ENCODE measurements at regions not wholly inside any gene's neighbourhood (a gene's known extent, or its start where the extent isn't known, plus 50 kb on each side); places are given as distances from the start of the nearest gene placed in this dataset.
"Not testable (repeated sequence)": the region's sequence is repeated elsewhere in the genome, so short reads cannot be mapped to it uniquely, and the experiment has no call there.

- no peak for DNase-seq
Measured at GRCh38 chr2:8426550-8426949, 255.3 kb upstream of the ID2 start.

DNA sequence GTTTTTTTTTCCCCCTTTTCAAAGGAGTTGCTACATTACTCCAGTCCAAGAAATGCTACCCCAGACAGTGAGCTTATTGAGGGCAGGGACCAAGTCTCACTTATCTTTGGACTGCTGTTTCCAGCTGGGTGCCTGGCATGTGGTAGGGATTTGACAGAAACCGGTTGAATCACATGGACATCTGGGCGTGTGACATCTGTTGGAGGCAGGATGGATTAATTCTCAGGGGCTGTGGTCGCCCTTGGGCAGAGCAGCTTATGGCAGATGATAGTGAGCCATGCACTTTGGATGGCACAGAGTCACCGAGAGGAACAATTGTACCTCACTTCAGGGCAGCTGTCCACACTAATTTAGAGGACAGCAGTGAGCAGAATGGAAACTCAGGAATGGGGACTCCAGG is 254.6 kb upstream of the ID2 start:
- no peak for DNase-seq

GRCh38 chr2:8430628-8431027 is 251.2 kb upstream of the ID2 start:
- DNase-seq, result no peak

- no peak for DNase-seq
Measured at GRCh38 chr2:8431446-8432125, 250.3 kb upstream of the ID2 start.

DNA sequence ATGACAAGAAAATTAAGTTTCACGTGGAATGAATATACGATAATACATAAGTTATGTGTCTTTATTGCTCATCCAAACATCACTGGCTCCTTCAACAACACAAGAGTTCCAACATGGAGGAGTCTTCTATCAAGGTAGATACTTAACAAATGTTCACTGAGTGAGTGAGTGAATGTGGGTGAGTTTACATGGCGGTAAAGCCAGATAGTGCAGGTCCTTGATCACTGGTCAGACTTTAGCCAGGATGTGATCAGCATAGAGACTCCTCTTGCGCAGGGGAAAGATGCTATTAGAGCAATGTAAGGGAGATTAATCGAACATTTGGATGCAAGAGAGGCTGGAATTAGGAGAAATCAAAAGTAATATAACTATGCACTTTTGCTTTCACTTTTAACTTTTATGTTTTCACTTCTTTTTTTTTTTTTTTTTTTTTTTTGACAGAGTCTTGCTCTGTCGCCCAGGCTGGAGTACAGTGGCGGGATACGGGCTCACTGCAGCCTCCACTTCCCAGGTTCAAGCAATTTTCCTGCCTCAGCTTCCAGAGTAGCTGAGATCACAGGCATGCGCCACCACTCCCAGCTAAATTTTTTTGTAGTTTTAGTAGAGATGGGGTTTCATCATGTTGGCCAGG is 249.0 kb upstream of the ID2 start:
- no peak for DNase-seq

GRCh38 chr2:8433390-8433789 is 248.5 kb upstream of the ID2 start:
- no peak for DNase-seq

DNA sequence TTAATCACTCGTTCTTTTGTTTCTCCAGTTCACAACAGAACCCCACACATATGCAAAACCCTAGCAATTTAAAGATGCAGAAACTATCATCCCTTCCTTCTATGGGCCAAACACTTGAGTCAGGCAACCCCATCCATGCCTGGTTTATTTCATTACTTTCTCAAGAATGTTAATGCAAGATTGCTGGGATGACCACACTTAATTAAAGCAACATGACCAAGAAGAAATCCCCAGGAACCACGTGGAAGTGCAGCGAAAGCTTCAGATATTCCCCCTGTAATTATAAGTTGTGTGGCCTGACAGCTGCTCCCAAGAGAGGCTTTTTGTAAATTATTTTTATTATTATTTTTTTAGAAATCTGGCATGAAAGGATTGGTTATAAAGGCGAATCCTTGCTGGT is 246.2 kb upstream of the ID2 start:
- no peak for DNase-seq

DNA sequence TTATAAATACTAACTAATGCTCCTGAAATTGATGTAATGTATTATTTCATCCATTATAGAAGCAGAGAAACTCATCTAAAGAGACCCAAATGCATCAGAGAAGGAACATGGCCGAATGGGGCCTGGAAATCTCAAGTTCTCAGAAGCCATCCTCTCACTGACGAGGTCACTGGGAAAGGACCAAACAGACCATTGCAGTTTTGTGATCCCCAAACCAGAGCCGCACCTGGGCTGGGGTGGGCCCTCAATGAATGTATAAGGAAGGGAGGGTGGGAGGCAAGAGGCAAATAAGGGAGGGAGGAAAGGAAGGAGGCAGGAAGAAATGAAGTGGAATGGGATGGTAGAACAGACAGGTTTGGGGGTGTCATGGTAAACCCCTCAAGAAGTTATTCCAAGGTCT is 245.3 kb upstream of the ID2 start:
- DNase-seq, result no peak

DNA sequence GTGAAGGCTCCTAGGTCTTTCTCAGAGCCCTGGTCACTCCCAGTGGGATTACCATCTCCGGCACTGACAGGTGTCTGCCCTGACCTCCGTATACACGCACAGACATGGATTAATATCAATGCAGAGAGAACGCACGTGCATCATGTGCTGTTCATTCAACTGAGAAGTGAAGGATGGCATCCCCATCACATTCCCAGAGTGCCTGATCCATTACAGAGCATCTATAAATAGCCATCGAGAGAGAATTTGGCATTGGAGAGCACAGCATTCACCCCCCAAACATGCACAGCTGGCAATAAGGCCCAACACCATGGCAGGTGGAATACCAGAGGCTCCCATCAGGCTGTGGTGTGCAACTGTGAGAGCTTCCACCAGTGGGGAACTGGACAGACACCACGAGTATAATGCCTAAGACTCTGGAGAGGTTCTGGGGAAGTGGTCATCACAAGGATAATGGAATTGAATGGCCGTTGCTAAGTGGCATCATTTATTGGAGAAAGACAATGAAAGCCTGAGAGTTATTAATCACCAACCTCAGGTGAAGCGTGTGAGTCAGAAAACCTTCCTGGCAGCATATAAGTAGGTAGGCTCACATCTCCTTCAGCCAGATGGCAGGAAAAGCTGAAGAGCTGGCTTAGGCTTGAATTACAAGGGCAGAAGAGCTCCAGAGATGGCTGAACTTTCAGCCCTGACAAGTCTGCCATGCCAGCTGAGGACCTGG is 244.5 kb upstream of the ID2 start:
- no peak for DNase-seq

- DNase-seq, result no peak
Measured at GRCh38 chr2:8437949-8438400, 243.9 kb upstream of the ID2 start.

- peak; percentile 25 to 34 for DNase-seq
Measured at GRCh38 chr2:8438476-8438875, 243.4 kb upstream of the ID2 start.

DNA sequence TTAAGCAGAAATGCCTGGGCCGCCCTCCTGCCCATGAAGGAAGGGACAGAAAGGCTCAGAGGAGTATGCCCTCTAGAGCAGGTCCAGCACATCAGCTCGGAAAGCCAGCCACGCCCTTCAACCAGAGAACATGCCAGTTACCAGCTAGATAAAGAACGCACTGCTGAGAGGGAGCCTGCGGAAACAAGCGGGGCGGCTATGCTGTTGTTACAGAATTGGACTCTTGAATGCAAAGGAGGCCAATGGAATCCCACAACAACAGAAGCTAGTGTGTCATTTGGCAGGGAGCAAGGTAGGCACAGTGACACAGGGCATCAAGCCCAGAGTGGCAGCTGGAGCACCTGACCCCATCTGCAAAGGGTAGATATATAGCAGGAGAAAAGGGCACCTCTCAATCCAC is 242.9 kb upstream of the ID2 start:
- no peak for DNase-seq

DNA sequence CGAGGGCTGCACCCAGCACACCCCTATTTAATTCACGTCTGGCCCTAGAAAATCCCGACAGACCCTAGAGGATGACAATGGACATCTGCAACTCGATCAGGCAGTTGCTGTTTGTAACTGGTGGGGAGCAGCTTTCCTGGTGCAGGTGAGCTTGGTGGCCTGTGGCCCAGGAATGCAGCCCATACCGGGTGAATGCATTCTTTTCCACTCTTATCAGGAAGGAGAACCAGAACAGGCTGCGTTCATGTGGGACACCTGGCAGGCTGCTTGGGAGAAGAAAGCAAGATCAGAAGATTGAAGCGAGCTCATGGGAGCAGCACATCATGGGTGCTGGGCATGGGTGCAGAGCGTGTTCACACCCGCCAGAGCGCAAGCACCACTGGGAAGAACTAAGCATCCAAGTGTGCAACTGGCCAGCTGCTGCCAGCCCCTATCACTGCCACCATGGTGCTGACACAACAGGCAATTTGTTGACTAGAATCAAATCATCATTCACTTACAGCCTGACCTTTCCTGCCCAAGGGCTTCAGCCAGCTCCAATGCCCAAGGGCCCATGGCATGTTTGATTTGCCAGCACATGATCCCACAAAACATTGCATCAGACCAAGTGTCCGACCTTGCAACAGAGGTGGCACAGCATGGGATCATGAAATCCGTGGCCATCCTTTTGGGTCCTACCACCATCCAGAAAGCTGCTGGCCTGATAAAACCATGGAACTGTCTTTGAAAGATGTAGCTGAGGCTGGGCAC is 241.7 kb upstream of the ID2 start:
- no peak for DNase-seq

GRCh38 chr2:8441371-8441770 is 240.5 kb upstream of the ID2 start:
- DNase-seq, result no peak

- DNase-seq, result peak; percentile 15 to 27
Measured at GRCh38 chr2:8441986-8442385, 239.9 kb upstream of the ID2 start.

DNA sequence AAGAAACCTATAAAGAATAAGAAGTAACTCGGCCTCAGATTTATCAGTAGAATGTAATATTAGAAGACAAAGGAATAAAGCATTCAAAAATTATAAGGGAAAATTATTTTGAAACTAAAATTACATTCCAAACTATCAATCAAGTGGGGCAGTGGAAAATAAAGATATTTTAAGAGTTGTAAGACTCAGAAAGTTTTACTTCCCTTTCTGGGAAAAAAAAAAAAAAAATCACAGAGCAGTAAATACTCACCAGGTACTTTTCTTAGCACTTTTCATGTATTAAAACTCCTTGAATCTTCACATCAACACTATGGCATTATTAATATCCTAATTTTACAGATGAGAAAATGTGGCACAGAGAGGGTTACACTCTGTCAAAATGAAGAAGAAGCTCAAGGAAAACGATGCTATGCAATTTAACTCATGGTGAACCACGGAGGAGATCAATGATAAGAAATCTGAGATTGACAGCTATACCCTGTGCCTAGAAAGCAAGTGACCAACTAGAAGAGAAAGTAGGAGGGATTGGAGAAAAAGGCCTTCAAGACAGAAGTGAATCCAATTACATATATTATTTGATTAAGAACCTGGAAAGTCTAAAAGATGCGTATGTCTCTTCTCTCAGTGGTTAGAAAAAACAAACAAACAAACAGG is 238.9 kb upstream of the ID2 start:
- no peak for DNase-seq

GRCh38 chr2:8445580-8445979 is 236.3 kb upstream of the ID2 start:
- DNase-seq, result no peak

GRCh38 chr2:8446751-8447150 is 235.1 kb upstream of the ID2 start:
- DNase-seq, result not testable (repeated sequence)

GRCh38 chr2:8447610-8448221 is 234.1 kb upstream of the ID2 start:
- no peak for DNase-seq

DNA sequence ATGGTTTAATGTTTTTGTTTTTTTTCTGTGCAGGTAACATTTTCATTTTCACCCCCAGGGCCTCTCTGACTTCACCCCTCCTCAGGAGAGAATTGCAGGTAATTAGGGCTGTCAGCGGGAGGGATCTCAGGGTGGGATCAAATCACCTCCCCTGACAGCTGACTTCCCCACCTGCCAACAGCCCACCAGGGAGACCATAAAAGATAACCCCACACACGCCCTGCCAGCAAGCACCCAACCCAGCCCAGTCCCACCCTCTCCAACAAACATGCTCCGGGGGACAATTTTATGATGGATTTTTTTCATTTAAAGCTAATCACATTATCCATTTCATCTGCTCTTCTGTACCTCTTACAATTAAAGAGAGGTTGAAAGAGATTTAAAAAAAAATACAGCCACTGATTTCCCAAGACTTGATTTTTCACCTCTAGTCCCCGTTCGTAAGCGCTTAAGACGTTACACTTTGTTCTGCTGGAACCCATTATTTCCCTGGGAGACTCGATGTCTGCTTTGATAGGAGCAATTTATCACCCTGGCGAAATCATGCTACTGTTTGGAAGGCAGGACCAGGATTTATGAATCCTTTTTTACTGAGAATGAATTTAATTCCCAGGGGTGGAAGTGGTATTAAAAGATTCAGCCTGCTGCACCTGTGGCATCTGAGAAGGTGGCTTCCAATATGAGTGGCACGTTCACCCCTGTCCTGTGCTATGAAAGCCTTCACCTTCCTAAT is 232.9 kb upstream of the ID2 start:
- no peak for DNase-seq

DNA sequence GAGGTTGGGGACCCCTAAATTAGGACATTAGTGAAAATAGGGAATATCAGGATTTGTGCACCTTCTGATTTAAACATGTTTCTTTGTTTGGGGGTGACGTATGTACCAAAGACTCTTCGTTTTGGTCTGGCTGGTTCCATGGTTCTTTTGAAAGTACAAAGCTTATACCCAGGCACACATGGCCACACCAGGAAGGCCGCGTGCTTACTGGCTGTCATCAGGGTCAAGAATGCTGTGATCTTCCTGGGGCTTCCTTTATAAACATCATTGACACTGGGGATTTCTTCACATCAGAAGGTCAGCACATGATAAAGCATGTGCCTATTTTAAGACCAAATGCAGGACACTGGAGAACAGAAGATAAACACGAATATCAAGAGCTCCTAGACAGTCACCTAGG is 230.6 kb upstream of the ID2 start:
- DNase-seq, result no peak

- DNase-seq, result no peak
Measured at GRCh38 chr2:8452296-8452695, 229.6 kb upstream of the ID2 start.
